Neural cell (in vitro differentiated cells): ENCODE measurements at regions not wholly inside any gene's neighbourhood (a gene's known extent, or its start where the extent isn't known, plus 50 kb on each side); places are given as distances from the start of the nearest gene placed in this dataset.

Source experiments
- H2AFZ ChIP-seq: fragments of 200-600, 300-800 bp; sonication (generic), shearing (Covaris generic); 2 replicates; pipeline ENCODE4 v1.6.0; 2014; ENCODE audit warnings: low read depth, mild to moderate bottlenecking, antibody characterized with exemption, low read length, moderate library complexity
- H3F3A ChIP-seq: fragments of 200-600 bp; shearing (Covaris generic); 2 replicates; pipeline ENCODE4 v1.6.1; 2016; ENCODE audit warnings: mild to moderate bottlenecking, moderate library complexity, mixed read lengths, antibody characterized with exemption, low read length; ENCODE audit not compliant: insufficient read depth, poor library complexity, severe bottlenecking
- H3K27ac ChIP-seq: fragments of 200-600, 300-800 bp; sonication (generic), shearing (Covaris generic); 2 replicates; pipeline ENCODE4 v1.5.1; 2014; ENCODE audit warnings: mild to moderate bottlenecking, low read length, moderate library complexity
- H3K27me3 ChIP-seq: fragments of 300-800, 200-600 bp; sonication (generic), shearing (Covaris generic); 2 replicates; pipeline ENCODE4 v1.6.0; 2014; ENCODE audit warnings: mild to moderate bottlenecking, low read depth, low read length, moderate library complexity; ENCODE audit not compliant: insufficient read depth
- H3K36me3 ChIP-seq: fragments of 300-800, 200-600 bp; sonication (generic), shearing (Covaris generic); 2 replicates; pipeline ENCODE4 v1.5.1; 2014; ENCODE audit warnings: mild to moderate bottlenecking, antibody characterized with exemption, low read length, moderate library complexity; ENCODE audit not compliant: insufficient read depth
- H3K4me2 ChIP-seq: fragments of 300-800, 200-600 bp; sonication (generic), shearing (Covaris generic); 2 replicates; pipeline ENCODE4 v1.6.0; 2014; ENCODE audit warnings: mild to moderate bottlenecking, low read length
- H3K4me3 ChIP-seq: fragments of 300-800, 200-600 bp; sonication (generic), shearing (Covaris generic); 2 replicates; pipeline ENCODE4 v1.5.1; 2014; ENCODE audit warnings: mild to moderate bottlenecking, low read length, moderate library complexity
- H3K79me2 ChIP-seq: fragments of 200-600 bp; shearing (Covaris generic); replicated peaks from 2 replicates; pipeline ENCODE4 v1.6.0; 2014; ENCODE audit warnings: mild to moderate bottlenecking, low read length, moderate library complexity; ENCODE audit not compliant: insufficient read depth
- H3K9ac ChIP-seq: fragments of 300-800, 200-600 bp; sonication (generic), shearing (Covaris generic); 2 replicates; pipeline ENCODE4 v1.6.1; 2016; ENCODE audit warnings: mild to moderate bottlenecking, low read length, mixed read lengths
- H3K9me2 ChIP-seq: fragments of 200-600 bp; shearing (Covaris generic); 2 replicates; pipeline ENCODE4 v1.6.1; 2016; ENCODE audit warnings: mild to moderate bottlenecking, low read length, mixed read lengths; ENCODE audit not compliant: insufficient read depth
- H3K9me3 ChIP-seq: fragments of 200-600, 300-800 bp; sonication (generic), shearing (Covaris generic); 2 replicates; pipeline ENCODE4 v1.6.1; 2016; ENCODE audit warnings: mild to moderate bottlenecking, mixed run types, low read length, moderate library complexity, mixed read lengths
- H4K20me1 ChIP-seq: fragments of 200-600 bp; shearing (Covaris generic); 2 replicates; pipeline ENCODE4 v1.6.1; 2016; ENCODE audit warnings: mild to moderate bottlenecking, mixed run types; ENCODE audit not compliant: insufficient read depth
- EP300 ChIP-seq: fragments of 450-650 bp; conservative IDR thresholded peaks from 2 replicates; pipeline ENCODE4 v1.6.1; 2014; ENCODE audit warnings: antibody characterized with exemption, mild to moderate bottlenecking, moderate library complexity; ENCODE audit not compliant: poor library complexity, severe bottlenecking
- EZH2 ChIP-seq: fragments of 200-600, 300-800 bp; shearing (Covaris generic), sonication (generic); IDR thresholded peaks from 2 replicates; pipeline ENCODE4 v1.6.1; 2014; ENCODE audit warnings: antibody characterized with exemption, low read length, borderline replicate concordance, mild to moderate bottlenecking; ENCODE audit not compliant: insufficient read depth, poor library complexity, severe bottlenecking
- MXI1 ChIP-seq: fragments of 450-650 bp; conservative IDR thresholded peaks from 2 replicates; pipeline ENCODE4 v1.6.1; 2014; ENCODE audit warnings: antibody characterized with exemption, mild to moderate bottlenecking; ENCODE audit not compliant: poor library complexity, severe bottlenecking
- POLR2AphosphoS5 ChIP-seq: IDR thresholded peaks from 2 replicates; pipeline ENCODE4 v1.6.1; 2012
- RAD21 ChIP-seq: fragments of 450-650 bp; conservative IDR thresholded peaks from 2 replicates; pipeline ENCODE4 v1.6.1; 2014; ENCODE audit warnings: antibody characterized with exemption, mild to moderate bottlenecking, moderate library complexity
- SMC3 ChIP-seq: fragments of 450-650 bp; conservative IDR thresholded peaks from 2 replicates; pipeline ENCODE4 v1.6.1; 2014; ENCODE audit warnings: antibody characterized with exemption, mild to moderate bottlenecking, moderate library complexity; ENCODE audit not compliant: poor library complexity
- TAF1 ChIP-seq: IDR thresholded peaks from 2 replicates; pipeline ENCODE4 v1.6.1; 2012; ENCODE audit warnings: low read depth
- TF ChIP-seq, protein P1 (sequence below): IDR thresholded peaks from 2 replicates; pipeline ENCODE4 v1.6.1; 2012; ENCODE audit warnings: borderline replicate concordance
- TF ChIP-seq, protein P2 (sequence below): fragments of 450-650 bp; IDR thresholded peaks from 2 replicates; pipeline ENCODE4 v1.5.1; 2014; ENCODE audit warnings: antibody characterized with exemption, mild to moderate bottlenecking, moderate library complexity; ENCODE audit not compliant: poor library complexity, severe bottlenecking

DNA sequence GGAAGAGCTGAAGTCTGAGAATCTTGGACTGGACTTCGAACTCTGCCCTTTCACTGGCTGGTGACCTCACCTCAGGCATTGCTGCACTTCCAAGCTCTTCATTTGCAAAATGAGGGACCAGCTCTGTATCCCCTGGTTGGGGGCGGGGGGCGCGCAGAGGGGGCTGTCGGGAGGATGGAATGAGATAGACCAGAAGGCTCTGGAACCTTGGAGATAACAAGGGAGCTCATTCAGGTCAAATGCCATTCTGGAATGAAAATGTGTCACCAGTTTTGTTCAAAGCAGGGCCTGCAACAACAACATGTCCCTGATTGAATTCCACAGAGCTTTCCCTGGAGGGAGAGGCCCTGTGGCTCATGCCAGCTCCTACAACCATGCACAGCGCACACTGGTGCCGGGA lies 370.5 kb downstream of the MN1 start:
- Histone ChIP-seq H3K27ac (no peak overlapping the region), H3K4me3 (no peak overlapping the region), H3K9me2 (no peaks in the 10 kb centered on the region), H3K79me2 (no peaks in the 10 kb centered on the region), H3K4me2 (no peak overlapping the region), H3K9me3 (no peaks in the 10 kb centered on the region), H4K20me1 (no peaks in the 10 kb centered on the region), H3K27me3 (no peaks in the 10 kb centered on the region), H3F3A (no peaks in the 10 kb centered on the region), H3K9ac (no peak overlapping the region), H3K36me3 (no peaks in the 10 kb centered on the region), H2AFZ (no peak overlapping the region)
- TF ChIP-seq RAD21: no peak
- TF ChIP-seq SMC3: no peak
- TF ChIP-seq, protein P1, sequence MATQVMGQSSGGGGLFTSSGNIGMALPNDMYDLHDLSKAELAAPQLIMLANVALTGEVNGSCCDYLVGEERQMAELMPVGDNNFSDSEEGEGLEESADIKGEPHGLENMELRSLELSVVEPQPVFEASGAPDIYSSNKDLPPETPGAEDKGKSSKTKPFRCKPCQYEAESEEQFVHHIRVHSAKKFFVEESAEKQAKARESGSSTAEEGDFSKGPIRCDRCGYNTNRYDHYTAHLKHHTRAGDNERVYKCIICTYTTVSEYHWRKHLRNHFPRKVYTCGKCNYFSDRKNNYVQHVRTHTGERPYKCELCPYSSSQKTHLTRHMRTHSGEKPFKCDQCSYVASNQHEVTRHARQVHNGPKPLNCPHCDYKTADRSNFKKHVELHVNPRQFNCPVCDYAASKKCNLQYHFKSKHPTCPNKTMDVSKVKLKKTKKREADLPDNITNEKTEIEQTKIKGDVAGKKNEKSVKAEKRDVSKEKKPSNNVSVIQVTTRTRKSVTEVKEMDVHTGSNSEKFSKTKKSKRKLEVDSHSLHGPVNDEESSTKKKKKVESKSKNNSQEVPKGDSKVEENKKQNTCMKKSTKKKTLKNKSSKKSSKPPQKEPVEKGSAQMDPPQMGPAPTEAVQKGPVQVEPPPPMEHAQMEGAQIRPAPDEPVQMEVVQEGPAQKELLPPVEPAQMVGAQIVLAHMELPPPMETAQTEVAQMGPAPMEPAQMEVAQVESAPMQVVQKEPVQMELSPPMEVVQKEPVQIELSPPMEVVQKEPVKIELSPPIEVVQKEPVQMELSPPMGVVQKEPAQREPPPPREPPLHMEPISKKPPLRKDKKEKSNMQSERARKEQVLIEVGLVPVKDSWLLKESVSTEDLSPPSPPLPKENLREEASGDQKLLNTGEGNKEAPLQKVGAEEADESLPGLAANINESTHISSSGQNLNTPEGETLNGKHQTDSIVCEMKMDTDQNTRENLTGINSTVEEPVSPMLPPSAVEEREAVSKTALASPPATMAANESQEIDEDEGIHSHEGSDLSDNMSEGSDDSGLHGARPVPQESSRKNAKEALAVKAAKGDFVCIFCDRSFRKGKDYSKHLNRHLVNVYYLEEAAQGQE: no peak
- TF ChIP-seq EZH2: no peak
- no peak for TF ChIP-seq POLR2AphosphoS5
- TF ChIP-seq TAF1: no peak
- no peak for TF ChIP-seq MXI1
- TF ChIP-seq, protein P2, sequence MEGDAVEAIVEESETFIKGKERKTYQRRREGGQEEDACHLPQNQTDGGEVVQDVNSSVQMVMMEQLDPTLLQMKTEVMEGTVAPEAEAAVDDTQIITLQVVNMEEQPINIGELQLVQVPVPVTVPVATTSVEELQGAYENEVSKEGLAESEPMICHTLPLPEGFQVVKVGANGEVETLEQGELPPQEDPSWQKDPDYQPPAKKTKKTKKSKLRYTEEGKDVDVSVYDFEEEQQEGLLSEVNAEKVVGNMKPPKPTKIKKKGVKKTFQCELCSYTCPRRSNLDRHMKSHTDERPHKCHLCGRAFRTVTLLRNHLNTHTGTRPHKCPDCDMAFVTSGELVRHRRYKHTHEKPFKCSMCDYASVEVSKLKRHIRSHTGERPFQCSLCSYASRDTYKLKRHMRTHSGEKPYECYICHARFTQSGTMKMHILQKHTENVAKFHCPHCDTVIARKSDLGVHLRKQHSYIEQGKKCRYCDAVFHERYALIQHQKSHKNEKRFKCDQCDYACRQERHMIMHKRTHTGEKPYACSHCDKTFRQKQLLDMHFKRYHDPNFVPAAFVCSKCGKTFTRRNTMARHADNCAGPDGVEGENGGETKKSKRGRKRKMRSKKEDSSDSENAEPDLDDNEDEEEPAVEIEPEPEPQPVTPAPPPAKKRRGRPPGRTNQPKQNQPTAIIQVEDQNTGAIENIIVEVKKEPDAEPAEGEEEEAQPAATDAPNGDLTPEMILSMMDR: no peak
- TF ChIP-seq EP300: no peak

DNA sequence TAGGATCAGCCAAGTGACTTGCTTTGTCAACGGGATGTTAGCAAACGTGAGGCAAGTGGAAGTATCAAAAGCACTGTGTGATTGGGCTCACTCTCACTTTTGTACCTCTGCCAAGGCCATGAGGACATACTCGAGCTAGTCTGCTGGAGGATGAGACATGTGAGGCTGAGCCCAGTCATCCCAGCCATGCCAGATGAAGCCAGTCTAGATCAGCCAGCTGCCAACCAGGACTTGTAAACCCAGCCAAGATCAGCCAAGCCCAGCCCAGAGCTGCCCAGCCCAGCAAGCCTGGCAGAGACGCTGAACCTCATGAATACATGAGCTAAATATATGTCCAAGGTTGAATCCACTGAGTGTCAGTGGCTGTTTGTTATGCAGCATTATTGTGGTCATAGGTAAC lies 369.7 kb downstream of the MN1 start:
- no peaks in the 10 kb centered on the region for H3K79me2 ChIP-seq
- H3K9me3 ChIP-seq: no peaks in the 10 kb centered on the region
- TF ChIP-seq RAD21: no peak
- TF ChIP-seq POLR2AphosphoS5: no peak
- TF ChIP-seq, protein P1: no peak
- TF ChIP-seq SMC3: no peak
- TF ChIP-seq EZH2: no peak
- no peak for TF ChIP-seq MXI1
- TF ChIP-seq, protein P2: no peak
- no peak for TF ChIP-seq TAF1
- no peak for TF ChIP-seq EP300
- H2AFZ ChIP-seq: no peak overlapping the region
- H3F3A ChIP-seq: no peaks in the 10 kb centered on the region
- H3K36me3 ChIP-seq: no peaks in the 10 kb centered on the region
- no peaks in the 10 kb centered on the region for H3K9me2 ChIP-seq
- H4K20me1 ChIP-seq: no peaks in the 10 kb centered on the region
- no peak overlapping the region for H3K9ac ChIP-seq
- no peaks in the 10 kb centered on the region for H3K27me3 ChIP-seq
- no peak overlapping the region for H3K27ac ChIP-seq
- no peak overlapping the region for H3K4me2 ChIP-seq
- H3K4me3 ChIP-seq: no peak overlapping the region
